NT2/D1 (cell line): ENCODE measurements at regions not wholly inside any gene's neighbourhood (a gene's known extent, or its start where the extent isn't known, plus 50 kb on each side); places are given as distances from the start of the nearest gene placed in this dataset.

ENCODE experiments used
- SUZ12 ChIP-seq: IDR thresholded peaks from 2 replicates; pipeline ENCODE4 v1.6.1; 2011; ENCODE audit not compliant: insufficient read length, insufficient read depth; ENCODE audit errors: extremely low read depth
- YY1 ChIP-seq: IDR thresholded peaks from 2 replicates; pipeline ENCODE4 v1.6.1; 2011; ENCODE audit not compliant: insufficient read length, insufficient read depth
- ZNF274 ChIP-seq: IDR thresholded peaks from 2 replicates; pipeline ENCODE4 v1.6.1; 2011; ENCODE audit warnings: mild to moderate bottlenecking, low read depth, low read length

DNA sequence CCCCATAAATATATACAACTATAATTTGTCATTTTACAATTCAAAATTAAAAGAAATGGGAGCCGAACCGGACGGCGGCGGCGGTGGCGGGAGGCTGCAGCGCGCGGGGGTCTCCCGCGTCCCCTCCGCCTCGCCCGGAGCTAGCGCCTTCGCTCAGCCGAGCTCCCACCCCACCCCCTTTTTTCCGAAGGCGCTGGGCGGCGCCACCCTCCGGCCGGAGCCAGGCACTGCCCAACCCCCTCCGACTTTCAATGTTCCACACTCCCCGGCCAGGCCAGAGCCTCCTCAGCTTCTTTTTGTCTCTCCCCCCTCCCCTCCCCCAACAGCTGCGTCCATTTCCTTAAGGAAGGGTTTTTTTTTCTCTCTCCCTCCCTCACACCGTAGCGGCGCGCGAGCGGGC is 214.1 kb upstream of the GEMIN8 start:
- TF ChIP-seq YY1 (no peak), ZNF274 (no peak), SUZ12 (no peak)
